ENCODE measurements at regions not wholly inside any gene's neighbourhood (a gene's known extent, or its start where the extent isn't known, plus 50 kb on each side); places are given as distances from the start of the nearest gene placed in this dataset.
A peak's percentile ranks its signal among the peaks of the same experiment; 100 is the strongest.
"Not testable (repeated sequence)": the region's sequence is repeated elsewhere in the genome, so short reads cannot be mapped to it uniquely, and the experiment has no call there.

DNA sequence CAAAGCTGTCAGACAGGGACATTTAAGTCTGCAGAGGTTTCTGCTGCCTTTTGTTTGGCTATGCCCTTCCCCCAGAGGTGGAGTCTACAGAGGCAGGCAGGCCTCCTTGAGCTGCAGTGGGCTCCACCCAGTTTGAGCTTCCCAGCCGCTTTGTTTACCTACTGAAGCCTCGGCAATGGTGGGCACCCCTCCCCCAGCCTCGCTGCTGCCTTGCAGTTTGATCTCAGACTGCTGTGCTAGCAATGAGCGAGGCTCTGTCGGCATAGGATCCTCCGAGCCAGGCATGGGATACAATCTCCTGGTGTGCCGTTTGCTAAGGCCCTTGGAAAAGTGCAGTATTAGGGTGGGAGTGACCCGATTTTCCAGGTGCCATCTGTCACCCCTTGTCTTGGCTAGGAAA lies 149.4 kb upstream of the PGRMC2 start:
- DNase-seq: not testable (repeated sequence)

DNA sequence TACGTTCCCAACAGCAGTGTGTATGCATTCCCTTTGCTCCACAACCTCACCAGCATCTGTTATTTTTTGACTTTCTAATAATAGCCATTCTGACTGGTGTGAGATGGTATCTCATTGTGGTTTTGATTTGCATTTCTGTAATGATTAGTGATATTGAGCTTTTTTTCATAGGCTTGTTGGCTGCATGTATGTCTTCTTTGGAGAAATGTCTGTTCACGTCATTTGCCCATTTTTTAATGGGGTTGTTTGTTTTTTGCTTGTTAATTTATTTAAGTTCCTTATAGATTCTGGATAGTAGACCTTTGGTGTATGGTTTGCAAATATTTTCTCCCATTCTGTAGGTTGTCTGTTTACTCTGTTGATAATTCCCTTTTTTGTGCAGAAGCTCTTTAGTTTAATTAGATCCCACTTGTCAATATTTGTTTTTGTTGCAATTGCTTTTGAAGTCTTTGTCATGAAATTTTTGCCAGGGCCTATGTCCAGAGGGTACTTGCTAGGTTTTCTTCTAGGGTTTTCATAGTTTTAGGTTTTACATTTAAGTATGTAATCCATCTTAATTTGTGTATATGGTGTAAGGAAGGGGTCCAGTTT lies 141.5 kb upstream of the PGRMC2 start:
- not testable (repeated sequence) for DNase-seq

DNA sequence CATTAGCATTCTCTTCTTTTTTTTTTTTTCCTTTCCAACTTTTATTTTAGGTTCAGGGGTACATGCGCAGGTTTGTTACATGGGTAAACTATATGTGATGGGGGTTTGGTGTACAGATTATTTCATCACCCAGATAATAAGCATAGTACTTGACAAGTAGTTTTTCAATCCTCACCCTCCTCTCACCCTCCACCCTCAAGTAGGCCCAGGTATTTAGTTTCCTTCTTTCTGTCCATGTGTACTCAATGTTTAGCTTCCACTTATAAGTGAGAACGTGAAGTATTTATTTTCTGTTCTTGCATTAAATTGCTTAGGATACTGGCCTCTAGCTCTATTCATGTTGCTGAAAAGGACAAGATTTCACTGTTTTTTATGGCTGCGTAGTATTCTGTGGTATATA lies 140.8 kb upstream of the PGRMC2 start:
- DNase-seq: no peak

DNA sequence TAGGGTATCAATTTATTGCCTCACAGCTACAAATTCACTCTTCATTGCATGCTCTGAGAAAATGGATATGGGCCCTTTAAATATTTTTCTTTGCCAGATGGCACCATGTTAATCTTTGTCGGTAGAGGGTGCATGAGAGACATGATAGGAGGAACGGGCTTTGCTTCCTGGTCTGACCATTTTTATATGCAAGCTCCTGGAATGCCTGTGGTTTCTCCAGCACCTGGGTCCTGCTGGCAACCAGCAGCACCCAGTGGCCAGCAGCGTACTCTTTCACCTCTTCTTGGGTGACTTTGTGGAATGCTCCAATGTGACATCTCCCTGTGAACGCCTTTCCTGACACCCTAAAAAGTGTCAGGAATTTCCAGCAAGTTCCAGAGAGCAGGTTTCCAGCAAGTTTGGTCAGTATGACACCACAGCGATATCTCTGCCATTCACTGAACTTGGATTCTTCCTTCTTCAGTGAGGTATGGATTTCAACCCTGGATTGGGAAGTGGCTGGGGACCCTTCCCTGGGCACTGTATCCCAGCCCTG lies 140.3 kb upstream of the PGRMC2 start:
- DNase-seq: peak; percentile 69

DNA sequence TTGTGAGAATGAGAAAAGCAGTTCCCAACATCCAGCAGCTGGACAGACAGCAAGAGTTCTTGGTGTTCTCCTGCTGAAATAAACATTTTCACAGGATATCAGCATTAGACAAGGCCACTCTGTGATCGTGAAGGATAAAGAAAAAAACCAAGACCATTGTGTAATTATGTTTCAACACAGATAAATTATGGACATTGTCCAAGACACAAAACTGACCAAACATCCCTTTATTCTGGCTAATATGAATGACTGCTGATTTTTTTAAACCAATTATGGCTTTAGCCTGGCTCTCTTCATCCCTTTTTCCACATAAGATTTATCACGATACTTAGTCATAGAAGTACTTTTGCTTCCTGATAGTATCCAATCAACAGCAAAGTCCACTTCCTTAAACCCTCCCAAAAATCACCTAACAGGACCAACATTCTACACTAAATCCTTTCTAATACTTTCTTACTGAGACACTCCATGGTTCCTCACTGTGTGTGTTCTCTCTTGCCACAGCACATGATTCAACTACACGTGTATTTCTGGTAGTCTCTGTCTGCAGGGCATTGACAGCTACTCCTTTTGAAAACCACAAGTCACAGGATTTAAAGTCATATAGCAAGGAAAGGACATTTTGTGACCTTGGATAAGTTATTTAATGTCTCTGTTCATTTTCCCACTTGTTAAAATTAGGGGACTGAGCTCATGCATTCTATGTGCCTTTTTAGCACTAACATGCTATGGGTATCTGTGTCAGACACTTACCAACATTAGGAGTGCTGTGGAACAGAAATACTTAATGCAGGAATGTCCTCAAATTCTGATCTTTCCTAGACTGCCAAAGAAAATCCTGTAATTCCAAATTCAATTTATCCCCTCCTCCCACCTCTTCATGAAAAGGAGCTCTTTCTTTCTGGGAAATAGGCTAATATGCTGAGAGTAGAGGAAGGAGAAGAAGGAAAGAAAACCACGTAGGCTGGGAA lies 137.2 kb upstream of the PGRMC2 start:
- DNase-seq: no peak

DNA sequence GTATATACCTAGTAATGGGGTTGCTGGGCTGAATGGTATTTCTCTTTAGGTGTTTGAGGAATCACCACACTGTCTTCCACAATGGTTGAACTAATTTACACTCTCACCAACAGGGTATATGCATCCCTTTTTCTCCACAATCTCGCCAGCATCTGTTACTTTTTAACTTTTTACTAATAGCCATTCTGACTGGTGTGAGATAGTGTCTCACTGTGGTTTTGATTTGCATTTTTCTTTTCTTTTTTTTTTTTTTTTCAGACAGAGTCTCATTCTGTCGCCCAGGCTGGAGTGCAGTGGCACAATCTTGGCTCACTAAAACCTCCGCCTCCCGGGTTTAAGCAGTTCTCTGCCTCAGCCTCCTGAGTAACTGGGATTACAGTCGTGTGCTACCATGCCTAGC lies 134.7 kb upstream of the PGRMC2 start:
- not testable (repeated sequence) for DNase-seq

DNA sequence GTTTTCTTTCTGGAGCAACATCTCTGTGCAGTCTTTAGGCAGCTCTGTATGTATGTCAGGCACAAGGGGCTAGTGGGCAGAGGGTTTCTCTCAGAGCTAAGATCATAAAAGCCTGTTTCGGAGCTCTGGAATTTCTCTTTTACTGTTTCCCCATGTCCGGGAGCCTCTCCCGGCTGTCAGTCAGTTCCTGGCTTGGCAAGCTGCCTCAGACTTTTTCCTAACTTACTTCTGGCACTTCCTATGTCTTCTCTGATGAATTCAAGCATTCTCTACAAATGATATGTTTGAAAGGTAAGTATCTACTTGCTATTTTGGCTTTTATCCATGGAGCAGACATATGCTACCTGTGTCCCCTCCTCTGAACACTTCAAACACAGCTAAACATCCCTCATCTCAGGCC lies 129.3 kb upstream of the PGRMC2 start:
- DNase-seq: no peak

DNA sequence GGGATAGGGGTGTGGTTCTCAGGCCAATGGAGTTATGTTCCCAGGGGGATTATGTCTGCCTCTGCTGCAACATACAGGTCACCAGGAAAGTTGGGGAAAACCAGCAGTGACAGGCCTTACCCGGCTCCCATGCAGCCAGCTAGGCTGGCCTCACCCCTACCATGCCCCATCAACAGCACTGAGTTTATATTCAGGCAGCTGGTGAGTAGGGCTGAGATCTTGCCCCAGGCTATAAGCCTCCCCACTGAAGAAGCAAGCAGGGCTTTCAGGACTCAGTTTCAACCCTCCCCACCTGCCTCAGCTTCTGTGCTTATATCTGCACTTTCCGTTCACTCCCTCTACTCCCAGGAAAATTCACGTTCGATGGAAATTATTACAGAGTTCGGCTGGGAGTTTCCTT lies 122.4 kb upstream of the PGRMC2 start:
- no peak for DNase-seq

DNA sequence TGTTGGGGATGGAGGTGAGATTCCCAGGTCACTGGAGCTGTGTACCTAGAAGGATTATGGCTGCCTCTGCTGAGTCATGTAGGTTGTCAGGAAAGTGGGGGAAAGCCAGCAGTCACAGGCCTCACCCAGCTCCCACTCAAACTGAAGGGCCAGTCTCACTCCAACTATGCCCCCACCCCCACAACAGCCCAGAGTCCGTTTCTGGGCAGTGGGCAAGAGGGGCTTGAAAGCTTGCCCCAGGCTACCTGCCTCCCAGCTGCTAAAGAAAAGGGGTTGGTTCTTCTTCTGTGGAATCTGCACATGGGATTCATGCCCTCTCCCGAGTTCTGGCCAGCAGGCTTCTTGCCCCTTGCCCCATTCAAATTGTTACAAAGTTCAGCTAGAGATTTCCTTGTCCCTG lies 116.0 kb upstream of the PGRMC2 start:
- DNase-seq: no peak

DNA sequence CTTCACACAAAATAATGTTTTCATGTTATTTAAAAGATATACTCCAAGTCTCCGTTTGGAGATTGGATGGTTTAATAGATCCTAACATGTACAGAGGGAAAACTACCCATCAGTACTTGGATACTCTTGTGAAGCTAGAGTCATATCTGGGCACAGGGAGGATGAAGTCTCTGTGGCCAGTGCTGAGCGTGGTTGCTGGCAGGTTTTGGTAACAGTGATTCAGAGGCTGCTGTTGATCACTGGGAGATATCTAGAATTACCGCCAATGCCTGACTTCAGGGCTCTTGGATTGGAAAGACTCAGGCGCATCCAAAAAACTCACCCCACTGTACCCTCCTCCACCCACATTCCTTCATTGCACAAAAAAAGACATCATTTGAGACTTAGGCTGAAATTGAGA lies 107.2 kb upstream of the PGRMC2 start:
- DNase-seq: no peak

DNA sequence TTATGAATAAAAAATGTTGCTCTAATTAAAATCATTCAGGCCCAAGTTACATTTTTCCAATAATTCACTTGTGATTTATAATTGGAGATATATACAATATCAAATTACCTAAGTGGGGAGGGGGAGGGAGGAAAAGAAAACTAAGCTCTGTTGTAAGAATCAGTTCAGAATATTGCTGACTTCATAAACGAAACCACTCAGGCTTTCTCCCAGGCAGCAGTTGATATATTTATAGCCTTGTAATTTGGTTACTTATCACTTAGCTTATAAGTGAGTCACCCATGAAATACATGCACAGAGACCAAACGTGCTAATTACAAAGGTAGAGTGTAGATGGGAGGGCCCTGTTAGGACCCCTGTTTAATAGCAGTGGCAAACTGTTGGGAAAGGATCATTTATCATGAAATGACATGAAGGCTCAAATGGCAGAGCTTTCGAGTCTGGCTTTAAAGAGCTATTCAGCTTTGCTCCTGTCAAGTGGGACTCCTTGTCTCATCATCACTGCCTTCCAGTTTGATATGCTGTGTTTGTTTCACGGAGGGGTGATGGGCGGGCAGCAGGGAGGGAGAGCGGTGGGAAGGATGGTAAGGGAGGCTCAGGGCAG lies 105.6 kb upstream of the PGRMC2 start:
- DNase-seq: peak; percentile 2

DNA sequence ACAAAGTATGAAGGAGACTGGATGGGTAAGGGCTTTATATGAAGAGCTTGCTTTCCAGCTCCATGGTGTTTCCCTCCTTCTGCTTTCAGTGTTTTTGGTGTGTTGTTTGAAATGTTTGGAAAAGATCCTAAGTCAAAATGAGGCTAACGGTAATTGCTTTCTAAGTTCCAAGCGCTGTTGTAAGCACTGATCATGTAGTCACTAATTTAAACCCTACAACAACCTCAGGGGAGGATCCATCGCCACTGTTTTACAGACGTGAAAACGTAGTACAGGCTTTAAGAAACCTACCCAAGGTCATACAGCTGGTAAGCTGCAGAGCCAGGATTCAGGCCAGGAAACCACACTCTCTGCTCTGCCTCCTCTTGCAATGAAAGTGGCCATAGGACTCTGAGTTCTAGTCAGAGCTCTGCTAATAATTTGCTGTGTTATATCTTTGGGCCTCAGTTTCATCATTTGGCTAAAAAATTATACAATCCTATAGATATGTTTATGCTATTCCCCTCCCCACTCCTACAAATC lies 102.9 kb upstream of the PGRMC2 start:
- DNase-seq: no peak

DNA sequence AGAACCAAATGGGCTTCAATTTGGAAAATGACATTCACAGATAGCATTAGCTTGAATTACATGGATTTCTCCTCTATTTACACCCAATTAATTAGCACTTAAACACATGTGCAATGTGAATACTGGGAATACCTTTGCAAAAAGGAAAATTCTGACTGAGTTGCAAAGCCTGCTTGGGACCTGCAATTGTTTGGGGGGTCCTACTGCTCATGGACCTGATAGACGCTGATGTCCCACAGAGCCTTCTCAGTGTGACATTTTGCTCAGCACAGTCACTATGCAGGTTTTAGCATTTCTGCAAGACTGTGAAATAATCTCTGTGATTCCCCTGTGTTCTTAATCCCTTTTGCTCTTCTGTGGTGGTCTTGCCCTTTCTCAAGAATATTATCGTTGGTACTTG lies 101.2 kb upstream of the PGRMC2 start:
- DNase-seq: no peak

DNA sequence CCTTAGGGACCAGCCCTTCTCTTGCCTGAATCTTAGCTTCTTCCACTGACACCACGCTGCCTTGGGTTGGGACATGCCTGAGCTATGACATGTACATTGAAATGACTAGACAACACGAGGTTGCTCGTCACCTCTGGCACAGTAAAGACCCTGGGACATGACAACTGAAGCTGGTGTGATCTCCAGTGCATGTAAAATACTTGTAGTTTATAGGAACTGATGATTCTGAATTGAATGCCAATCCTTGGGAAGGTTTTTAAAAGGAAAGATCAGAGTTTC lies 100.7 kb upstream of the PGRMC2 start:
- DNase-seq: no peak

DNA sequence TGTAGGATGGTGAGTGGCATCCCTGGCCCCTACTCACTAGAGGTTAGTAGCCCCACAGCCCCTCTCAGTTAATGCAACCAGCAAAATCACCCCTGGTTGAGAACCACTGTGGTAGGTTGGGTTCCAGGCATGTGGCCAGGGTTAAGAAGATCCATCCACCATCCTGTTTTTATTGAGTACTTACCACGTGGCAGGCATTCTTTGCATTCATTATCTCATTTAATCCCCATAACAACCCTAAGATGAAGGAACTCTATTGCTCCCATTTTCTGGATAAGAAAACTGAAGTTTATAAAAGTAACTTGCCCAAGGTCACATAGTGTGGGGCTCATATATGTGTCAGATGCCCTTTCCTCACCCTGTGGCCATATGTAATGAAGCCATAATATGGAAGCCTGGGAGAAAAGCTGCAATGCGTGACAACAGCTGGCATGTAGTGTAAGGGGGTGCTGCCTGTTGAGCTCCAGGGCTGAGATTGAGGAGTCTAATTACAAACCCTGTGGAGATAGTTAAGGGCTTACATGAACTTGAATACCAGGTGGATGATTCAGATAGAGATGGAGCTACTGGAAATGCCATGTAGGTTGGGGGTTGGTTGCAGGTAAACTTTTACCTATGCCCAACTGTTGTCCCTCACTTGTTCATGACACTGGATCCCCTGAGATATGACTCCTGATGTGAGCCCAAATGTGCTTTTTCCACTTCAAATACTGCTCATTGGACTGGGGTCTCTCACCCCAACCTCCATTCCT lies 100.2 kb upstream of the PGRMC2 start:
- peak; percentile 53 for DNase-seq

DNA sequence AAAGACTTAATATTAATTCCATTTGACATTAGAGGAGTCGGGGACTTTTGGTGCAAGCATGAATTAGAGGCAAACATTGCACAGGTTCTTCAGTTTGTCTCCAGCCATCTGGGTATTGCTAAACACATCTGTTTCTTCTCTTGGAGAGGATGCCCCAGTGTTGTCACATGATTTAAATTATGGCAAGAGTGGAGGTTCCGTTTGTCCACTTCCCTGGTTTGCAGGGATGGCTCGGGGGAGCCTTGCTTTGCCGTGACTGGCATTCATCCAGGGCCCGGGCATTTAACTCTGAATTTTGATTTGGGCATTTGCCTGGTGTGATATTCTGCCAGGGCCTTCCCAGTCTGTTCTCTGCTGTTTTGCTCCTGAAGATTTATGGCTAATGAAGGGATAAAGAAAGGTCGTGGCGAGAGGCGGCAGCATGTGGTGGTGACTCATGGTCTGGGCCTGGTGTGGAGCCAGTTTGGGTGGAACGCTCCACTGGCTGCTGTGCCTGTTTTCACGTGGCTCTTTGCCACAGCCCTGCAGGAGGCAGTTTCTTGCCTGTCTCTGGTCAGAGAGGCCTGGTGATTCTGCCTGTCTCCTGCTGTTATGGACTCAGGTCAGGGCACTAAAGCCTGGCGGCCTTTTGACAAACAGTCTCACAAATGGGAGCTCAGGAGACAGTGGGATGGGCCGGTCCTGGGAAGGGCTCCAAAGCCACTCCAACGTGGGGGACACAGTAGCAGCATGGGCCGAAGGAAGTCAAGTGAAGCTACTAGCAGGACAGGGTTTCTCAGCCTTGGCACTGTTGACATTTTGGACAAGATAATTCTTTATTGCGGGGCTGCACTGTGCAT lies 99.4 kb upstream of the PGRMC2 start:
- peak; percentile 88 for DNase-seq

DNA sequence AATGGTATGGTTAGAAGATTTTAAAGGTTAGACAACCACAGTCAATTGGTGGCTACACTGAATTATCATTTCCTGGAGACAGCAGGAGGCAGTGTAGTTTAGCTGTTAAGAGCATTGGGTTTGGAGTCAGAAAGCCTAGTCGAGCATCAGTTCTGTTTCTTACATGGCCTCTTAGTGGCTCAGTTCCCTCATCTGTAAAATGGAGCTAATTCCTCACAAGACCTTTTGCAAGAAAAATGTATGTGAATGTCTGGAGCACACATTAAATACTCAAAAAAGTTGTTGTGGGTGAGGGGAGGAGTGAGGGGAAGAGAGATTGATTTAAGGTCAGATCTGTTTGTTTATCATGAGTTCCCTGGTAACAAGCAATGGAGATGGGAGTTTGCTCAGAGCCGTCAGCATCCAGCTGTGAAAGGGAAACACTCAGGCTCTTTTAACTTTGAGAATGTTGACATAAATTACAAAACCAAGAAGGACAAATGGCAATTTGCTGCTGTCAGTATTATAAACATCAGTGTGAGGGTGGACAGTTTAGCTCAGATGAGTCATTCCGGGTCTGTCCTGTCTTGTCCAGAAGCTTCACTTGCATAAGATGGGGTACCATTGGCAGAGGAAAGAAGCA lies 98.2 kb upstream of the PGRMC2 start:
- no peak for DNase-seq

DNA sequence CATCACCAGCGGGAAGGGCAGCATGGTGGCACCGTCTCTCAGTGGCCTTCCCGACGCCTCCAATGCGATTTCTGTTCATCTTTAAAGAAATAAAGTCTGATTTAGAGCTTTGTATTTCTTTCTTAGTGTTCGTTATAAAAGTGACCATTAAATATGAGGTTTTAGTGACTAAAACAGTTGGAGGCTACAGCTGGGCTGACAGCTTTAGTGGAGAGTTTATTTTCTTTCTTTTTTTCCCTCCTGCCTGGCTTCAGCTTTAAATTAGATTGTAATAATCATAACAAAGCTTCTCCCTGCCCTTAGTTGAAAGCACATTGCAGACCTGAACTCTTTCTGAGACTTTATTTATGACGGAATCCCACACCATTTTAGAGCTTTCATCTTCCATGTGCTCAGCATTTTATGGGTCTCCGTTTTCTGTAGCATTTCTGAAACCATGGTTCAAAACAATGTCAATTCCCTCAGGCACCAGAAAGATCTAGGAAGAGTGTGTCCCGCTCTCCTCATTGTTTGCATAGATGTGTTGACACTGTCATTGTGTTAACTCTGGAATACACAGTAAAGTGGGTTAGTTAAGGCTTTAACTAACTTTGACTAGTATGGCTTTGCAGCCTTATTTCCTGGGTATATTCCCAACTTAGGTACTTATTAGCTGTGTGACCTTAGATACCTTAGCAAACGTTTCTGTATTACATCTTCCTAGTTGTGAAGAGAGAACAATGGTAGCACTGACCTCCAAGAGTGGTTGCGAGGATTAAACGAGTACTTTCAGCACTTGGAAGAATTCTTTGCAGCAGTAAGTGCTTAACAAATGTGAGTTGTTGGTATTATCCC lies 97.4 kb upstream of the PGRMC2 start:
- no peak for DNase-seq

DNA sequence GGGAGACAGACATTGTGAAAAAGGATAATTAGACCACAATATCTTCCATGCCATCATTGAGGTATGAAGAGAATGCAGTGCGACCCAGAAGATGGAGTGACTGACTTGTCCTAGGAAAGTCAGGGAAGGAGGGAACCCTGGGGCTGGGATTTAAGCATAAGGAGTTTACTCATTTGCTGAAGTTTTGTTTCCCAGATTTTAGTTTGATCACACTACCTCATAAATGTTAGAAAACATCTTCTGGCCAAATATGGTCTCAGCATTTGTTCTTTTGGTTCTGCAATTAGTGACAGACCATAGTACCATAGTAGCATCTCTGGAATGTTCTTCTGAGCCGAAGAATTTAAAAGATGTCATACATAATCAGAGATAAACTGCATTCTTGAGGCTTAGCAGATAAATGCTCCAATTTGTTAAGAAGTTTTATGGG lies 96.5 kb upstream of the PGRMC2 start:
- no peak for DNase-seq

DNA sequence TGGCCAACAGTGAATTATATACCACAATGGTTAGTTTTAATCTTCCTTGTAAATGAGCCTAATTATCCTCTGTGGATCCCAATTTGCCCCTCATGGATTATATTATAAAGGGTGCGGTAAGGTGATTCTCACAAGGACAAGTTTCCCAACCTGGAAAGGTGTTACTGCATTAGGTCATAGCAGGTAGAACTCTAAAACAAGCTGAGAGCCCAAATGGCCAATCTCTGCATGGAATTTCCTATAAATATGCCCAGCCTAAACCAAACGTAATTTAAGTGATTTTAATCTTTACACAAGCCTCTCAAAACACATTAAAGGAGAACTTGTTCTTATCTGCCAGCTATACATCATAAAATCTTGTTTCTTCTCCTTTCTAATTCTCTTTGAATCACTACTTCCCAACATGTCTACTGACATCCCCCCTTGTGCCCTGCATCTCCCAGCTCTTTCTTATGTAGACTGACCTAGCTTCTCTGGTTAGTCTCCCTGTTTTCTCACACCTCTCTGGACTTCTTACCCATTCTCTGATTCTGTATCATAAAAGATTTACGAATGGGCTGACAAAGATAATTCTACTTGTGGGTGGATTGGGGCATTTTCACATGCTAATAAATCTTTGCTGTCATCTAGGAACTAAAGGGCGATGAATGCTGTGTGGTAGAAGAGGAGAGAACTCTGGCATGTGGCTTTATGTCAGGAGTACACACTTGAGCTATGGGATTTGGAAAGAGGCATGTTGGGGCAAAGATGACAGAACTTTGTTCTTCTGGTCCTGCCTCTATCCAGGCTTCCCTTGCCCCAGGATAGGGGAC lies 94.3 kb upstream of the PGRMC2 start:
- DNase-seq: no peak
